Activated CD8-positive, alpha-beta memory T cell treated with anti-CD3 and anti-CD28 coated beads, Interleukin-2, amount 10 ng/mL, durations not matched to agents 7 days and 5 days (primary cell): ENCODE measurements at regions not wholly inside any gene's neighbourhood (a gene's known extent, or its start where the extent isn't known, plus 50 kb on each side); places are given as distances from the start of the nearest gene placed in this dataset.

Experiments used
- ATAC-seq: fragments of 150-1000 bp; cut with Tn5 transposase; one replicate; pipeline ENCODE4 v1.10.0; 2021; ENCODE audit warnings: moderate library complexity
- CTCF ChIA-PET: fragments of 350-600 bp; sonication (Branson Sonifier 250); formaldehyde crosslinking; loops from one replicate; lab custom pipeline; 2021; ENCODE audit warnings: antibody characterized with exemption; lab: Charles Lee
- DNase-seq: peaks from one replicate; pipeline ENCODE4 v3.0.0-alpha.2; 2020
- H3K27ac Mint-ChIP-seq: one replicate; pipeline ENCODE4 v1.8.0; 2021; ENCODE audit warnings: mild to moderate bottlenecking, mixed read lengths
- H3K27me3 Mint-ChIP-seq: one replicate; pipeline ENCODE4 v1.8.0; 2021; ENCODE audit warnings: mixed read lengths
- H3K36me3 Mint-ChIP-seq: one replicate; pipeline ENCODE4 v1.8.0; 2021; ENCODE audit warnings: mild to moderate bottlenecking, mixed read lengths
- H3K4me1 Mint-ChIP-seq: one replicate; pipeline ENCODE4 v1.8.0; 2021; ENCODE audit warnings: mixed read lengths
- H3K4me3 Mint-ChIP-seq: one replicate; pipeline ENCODE4 v1.8.0; 2021; ENCODE audit warnings: mild to moderate bottlenecking, moderate library complexity, mixed read lengths
- H3K9me3 Mint-ChIP-seq: one replicate; pipeline ENCODE4 v1.8.0; 2022; ENCODE audit warnings: low read depth, mixed read lengths

- Mint-ChIP-seq H3K4me3 (no peak overlapping the region), H3K36me3 (no peaks in the 10 kb centered on the region), H3K9me3 (peaks cover 2% of the 10 kb centered on the region), H3K27ac (no peak overlapping the region), H3K4me1 (peaks cover 12% of the 10 kb centered on the region), H3K27me3 (peaks cover 38% of the 10 kb centered on the region)
- CTCF ChIA-PET, result no interaction called here
- DNase-seq (no peak), ATAC-seq (no peak)
Measured at GRCh38 chr16:79754081-79754480, 153.5 kb upstream of the MAF start.

GRCh38 chr16:79753286-79753685, 152.7 kb upstream of the MAF start:
- CTCF ChIA-PET, result no interaction called here
- H3K9me3 Mint-ChIP-seq, result peaks cover 2% of the 10 kb centered on the region
- DNase-seq (no peak), ATAC-seq (no peak)
- H3K4me3 Mint-ChIP-seq, result no peak overlapping the region
- H3K4me1 Mint-ChIP-seq, result peaks cover 12% of the 10 kb centered on the region
- no peaks in the 10 kb centered on the region for H3K36me3 Mint-ChIP-seq
- H3K27ac Mint-ChIP-seq, result no peak overlapping the region
- H3K27me3 Mint-ChIP-seq, result peaks cover 39% of the 10 kb centered on the region

GRCh38 chr16:79752396-79752795, 151.9 kb upstream of the MAF start:
- CTCF ChIA-PET, result no interaction called here
- Mint-ChIP-seq H3K4me1 (peaks cover 12% of the 10 kb centered on the region), H3K4me3 (no peak overlapping the region), H3K36me3 (no peaks in the 10 kb centered on the region), H3K9me3 (peaks cover 2% of the 10 kb centered on the region), H3K27ac (no peak overlapping the region), H3K27me3 (peaks cover 37% of the 10 kb centered on the region)
- DNase-seq (no peak), ATAC-seq (no peak)

- no peaks in the 10 kb centered on the region for H3K36me3 Mint-ChIP-seq
- no peak for DNase-seq
Measured at GRCh38 chr16:79751471-79752184, 151.1 kb upstream of the MAF start.

GRCh38 chr16:79750311-79750710, 149.8 kb upstream of the MAF start:
- Mint-ChIP-seq H3K4me3 (no peak overlapping the region), H3K27ac (no peak overlapping the region), H3K9me3 (peaks cover 2% of the 10 kb centered on the region), H3K4me1 (peaks cover 11% of the 10 kb centered on the region), H3K36me3 (no peaks in the 10 kb centered on the region), H3K27me3 (peaks cover 40% of the 10 kb centered on the region)
- ATAC-seq (no peak), DNase-seq (no peak)
- CTCF ChIA-PET, result interaction anchor here (0.6 kb wide), 1 partner anchor 1008 kb away, joined by 3 read pairs; no protein-coding TSS in a partner anchor

More at GRCh38 chr16:79751471-79752184, 151.1 kb upstream of the MAF start:
- ATAC-seq, result no peak
- Mint-ChIP-seq H3K27ac (no peak overlapping the region), H3K27me3 (peaks cover 39% of the 10 kb centered on the region), H3K9me3 (peaks cover 2% of the 10 kb centered on the region), H3K4me1 (peaks cover 12% of the 10 kb centered on the region), H3K4me3 (no peak overlapping the region)
- CTCF ChIA-PET, result no interaction called here

- H3K27ac Mint-ChIP-seq, result no peak overlapping the region
- H3K36me3 Mint-ChIP-seq, result no peaks in the 10 kb centered on the region
- H3K4me1 Mint-ChIP-seq, result no peaks in the 10 kb centered on the region
- ATAC-seq (no peak), DNase-seq (no peak)
- CTCF ChIA-PET, result no interaction called here
- peaks cover 28% of the 10 kb centered on the region for H3K27me3 Mint-ChIP-seq
- H3K4me3 Mint-ChIP-seq, result no peak overlapping the region
- peaks cover 2% of the 10 kb centered on the region for H3K9me3 Mint-ChIP-seq
Measured at GRCh38 chr16:79748629-79749028, 148.1 kb upstream of the MAF start.

GRCh38 chr16:79747688-79748087, 147.2 kb upstream of the MAF start:
- no peak overlapping the region for H3K4me3 Mint-ChIP-seq
- H3K9me3 Mint-ChIP-seq, result peaks cover 2% of the 10 kb centered on the region
- no peak for ATAC-seq
- H3K4me1 Mint-ChIP-seq, result no peaks in the 10 kb centered on the region
- CTCF ChIA-PET, result no interaction called here
- H3K27ac Mint-ChIP-seq, result no peak overlapping the region
- H3K36me3 Mint-ChIP-seq, result no peaks in the 10 kb centered on the region
- peaks cover 21% of the 10 kb centered on the region for H3K27me3 Mint-ChIP-seq
- DNase-seq, result no peak

GRCh38 chr16:79740252-79740651, 139.7 kb upstream of the MAF start:
- CTCF ChIA-PET, result no interaction called here
- no peak for DNase-seq
- ATAC-seq, result no peak
- H3K36me3 Mint-ChIP-seq, result no peaks in the 10 kb centered on the region
- no peaks in the 10 kb centered on the region for H3K9me3 Mint-ChIP-seq
- H3K4me1 Mint-ChIP-seq, result no peaks in the 10 kb centered on the region
- H3K27me3 Mint-ChIP-seq, result peaks cover 40% of the 10 kb centered on the region
- H3K27ac Mint-ChIP-seq, result no peak overlapping the region
- no peak overlapping the region for H3K4me3 Mint-ChIP-seq

GRCh38 chr16:79735271-79735670, 134.7 kb upstream of the MAF start:
- Mint-ChIP-seq H3K4me3 (no peak overlapping the region), H3K36me3 (no peaks in the 10 kb centered on the region), H3K27me3 (peaks cover 64% of the 10 kb centered on the region), H3K4me1 (no peaks in the 10 kb centered on the region), H3K9me3 (no peaks in the 10 kb centered on the region), H3K27ac (no peak overlapping the region)
- CTCF ChIA-PET, result no interaction called here
- DNase-seq, result no peak
- ATAC-seq, result no peak

- Mint-ChIP-seq H3K36me3 (no peaks in the 10 kb centered on the region), H3K27ac (no peak overlapping the region)
- CTCF ChIA-PET, result no interaction called here
Measured at GRCh38 chr16:79734721-79735120, 134.2 kb upstream of the MAF start.

GRCh38 chr16:79728923-79729240, 128.3 kb upstream of the MAF start:
- Mint-ChIP-seq H3K27ac (no peak overlapping the region), H3K4me1 (peaks cover 6% of the 10 kb centered on the region), H3K27me3 (peaks cover 36% of the 10 kb centered on the region), H3K9me3 (peaks cover 2% of the 10 kb centered on the region), H3K36me3 (no peaks in the 10 kb centered on the region), H3K4me3 (no peak overlapping the region)
- no peak for ATAC-seq
- DNase-seq, result no peak
- CTCF ChIA-PET, result no interaction called here

More at GRCh38 chr16:79734721-79735120, 134.2 kb upstream of the MAF start:
- Mint-ChIP-seq H3K4me1 (no peaks in the 10 kb centered on the region), H3K27me3 (peaks cover 66% of the 10 kb centered on the region), H3K9me3 (no peaks in the 10 kb centered on the region), H3K4me3 (no peak overlapping the region)
- DNase-seq (no peak), ATAC-seq (no peak)

- Mint-ChIP-seq H3K4me1 (peaks cover 6% of the 10 kb centered on the region), H3K27me3 (peaks cover 32% of the 10 kb centered on the region), H3K27ac (no peak overlapping the region), H3K36me3 (no peaks in the 10 kb centered on the region), H3K4me3 (no peak overlapping the region), H3K9me3 (peaks cover 2% of the 10 kb centered on the region)
- DNase-seq (no peak), ATAC-seq (no peak)
- CTCF ChIA-PET, result no interaction called here
Measured at GRCh38 chr16:79728048-79728922, 127.7 kb upstream of the MAF start.

- H3K9me3 Mint-ChIP-seq, result peaks cover 2% of the 10 kb centered on the region
- H3K36me3 Mint-ChIP-seq, result no peaks in the 10 kb centered on the region
- no peak for ATAC-seq
- H3K4me1 Mint-ChIP-seq, result peaks cover 6% of the 10 kb centered on the region
- CTCF ChIA-PET, result no interaction called here
- no peak overlapping the region for H3K4me3 Mint-ChIP-seq
- no peak overlapping the region for H3K27ac Mint-ChIP-seq
- DNase-seq, result no peak
- H3K27me3 Mint-ChIP-seq, result peaks cover 26% of the 10 kb centered on the region
Measured at GRCh38 chr16:79726902-79727301, 126.4 kb upstream of the MAF start.

GRCh38 chr16:79725051-79725450, 124.5 kb upstream of the MAF start:
- CTCF ChIA-PET, result no interaction called here
- H3K27ac Mint-ChIP-seq, result no peak overlapping the region

More at GRCh38 chr16:79725051-79725450, 124.5 kb upstream of the MAF start:
- ATAC-seq (no peak), DNase-seq (no peak)
- H3K27me3 Mint-ChIP-seq, result peaks cover 21% of the 10 kb centered on the region
- no peak overlapping the region for H3K4me3 Mint-ChIP-seq
- H3K36me3 Mint-ChIP-seq, result no peaks in the 10 kb centered on the region
- H3K4me1 Mint-ChIP-seq, result peaks cover 6% of the 10 kb centered on the region
- H3K9me3 Mint-ChIP-seq, result peaks cover 2% of the 10 kb centered on the region
